ENCODE measurements at regions not wholly inside any gene's neighbourhood (a gene's known extent, or its start where the extent isn't known, plus 50 kb on each side); places are given as distances from the start of the nearest gene placed in this dataset.

DNA sequence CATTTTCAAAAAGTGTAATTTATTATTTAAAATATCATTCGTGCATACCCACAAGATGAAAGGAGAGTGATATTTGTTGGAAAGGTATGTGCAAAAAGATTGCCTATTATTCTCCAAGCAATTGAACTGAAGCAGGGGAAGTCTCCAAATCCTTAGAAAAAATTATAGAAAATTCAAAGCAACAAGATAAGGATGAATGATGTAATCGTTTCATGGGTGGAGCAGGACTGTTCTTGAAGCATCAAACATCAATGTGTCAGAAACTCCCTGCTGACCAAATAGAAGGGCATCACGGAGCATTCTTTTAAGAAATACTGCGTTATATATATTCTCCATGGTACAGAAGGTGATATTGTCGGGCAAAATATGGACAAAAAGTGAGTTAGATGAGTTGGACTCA, 87.9 kb upstream of the SPAG17 start:
- TF ChIP-seq POLR2AphosphoS5 (IDR thresholded peaks at IDR 0.05; ENCODE audit: low read depth, low read length) (no peak), TAF1 (IDR thresholded peaks at IDR 0.05; ENCODE audit: borderline replicate concordance, insufficient read depth, low read length) (no peak), SIN3A (IDR thresholded peaks at IDR 0.05; ENCODE audit: borderline replicate concordance, insufficient read depth, low read length) (no peak), FOXP2 (optimal IDR thresholded peaks at IDR 0.05; ENCODE audit: borderline replicate concordance, extremely low read depth, extremely low read length, insufficient read depth) (no peak)
- TF ChIP-seq, protein P1, sequence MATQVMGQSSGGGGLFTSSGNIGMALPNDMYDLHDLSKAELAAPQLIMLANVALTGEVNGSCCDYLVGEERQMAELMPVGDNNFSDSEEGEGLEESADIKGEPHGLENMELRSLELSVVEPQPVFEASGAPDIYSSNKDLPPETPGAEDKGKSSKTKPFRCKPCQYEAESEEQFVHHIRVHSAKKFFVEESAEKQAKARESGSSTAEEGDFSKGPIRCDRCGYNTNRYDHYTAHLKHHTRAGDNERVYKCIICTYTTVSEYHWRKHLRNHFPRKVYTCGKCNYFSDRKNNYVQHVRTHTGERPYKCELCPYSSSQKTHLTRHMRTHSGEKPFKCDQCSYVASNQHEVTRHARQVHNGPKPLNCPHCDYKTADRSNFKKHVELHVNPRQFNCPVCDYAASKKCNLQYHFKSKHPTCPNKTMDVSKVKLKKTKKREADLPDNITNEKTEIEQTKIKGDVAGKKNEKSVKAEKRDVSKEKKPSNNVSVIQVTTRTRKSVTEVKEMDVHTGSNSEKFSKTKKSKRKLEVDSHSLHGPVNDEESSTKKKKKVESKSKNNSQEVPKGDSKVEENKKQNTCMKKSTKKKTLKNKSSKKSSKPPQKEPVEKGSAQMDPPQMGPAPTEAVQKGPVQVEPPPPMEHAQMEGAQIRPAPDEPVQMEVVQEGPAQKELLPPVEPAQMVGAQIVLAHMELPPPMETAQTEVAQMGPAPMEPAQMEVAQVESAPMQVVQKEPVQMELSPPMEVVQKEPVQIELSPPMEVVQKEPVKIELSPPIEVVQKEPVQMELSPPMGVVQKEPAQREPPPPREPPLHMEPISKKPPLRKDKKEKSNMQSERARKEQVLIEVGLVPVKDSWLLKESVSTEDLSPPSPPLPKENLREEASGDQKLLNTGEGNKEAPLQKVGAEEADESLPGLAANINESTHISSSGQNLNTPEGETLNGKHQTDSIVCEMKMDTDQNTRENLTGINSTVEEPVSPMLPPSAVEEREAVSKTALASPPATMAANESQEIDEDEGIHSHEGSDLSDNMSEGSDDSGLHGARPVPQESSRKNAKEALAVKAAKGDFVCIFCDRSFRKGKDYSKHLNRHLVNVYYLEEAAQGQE (IDR thresholded peaks at IDR 0.05; ENCODE audit: insufficient read depth in 1 of 2, low read depth in 2 of 2, low read length in 2 of 2) = no peak
